ENCODE measurements at regions not wholly inside any gene's neighbourhood (a gene's known extent, or its start where the extent isn't known, plus 50 kb on each side); places are given as distances from the start of the nearest gene placed in this dataset.

GRCh38 chr13:50760751-50761150 is 82.7 kb downstream of the DLEU7 start:
- TF ChIP-seq GATA2 (IDR thresholded peaks at IDR 0.05; ENCODE audit: low read depth, low read length) = no peak
- TF ChIP-seq GATA3 (IDR thresholded peaks at IDR 0.05; ENCODE audit: low read depth, low read length) = no peak

All from SH-SY5Y (cell line).